Lung (tissue), 11 donors: ENCODE measurements at regions not wholly inside any gene's neighbourhood (a gene's known extent, or its start where the extent isn't known, plus 50 kb on each side); places are given as distances from the start of the nearest gene placed in this dataset.

Experiments used
- ATAC-seq: fragments of 200-7000 bp; cut with Tn5 transposase; one replicate; pipeline ENCODE4 v1.9.1; 2020; ENCODE audit warnings: moderate number of reproducible peaks; ENCODE audit not compliant: insufficient read depth, low FRiP score
- DNase-seq, 3 donors: peaks; one replicate each; pipeline ENCODE4 v3.0.0-alpha.2; 2013 to 2017
- H3K27ac ChIP-seq, 2 donors: one replicate each; pipeline ENCODE4 v1.5.1; 2013; ENCODE audit warnings: mild to moderate bottlenecking in 2 of 2, moderate library complexity in 2 of 2, control low read depth in 1 of 2, inconsistent platforms in 1 of 2, low read depth in 1 of 2, low read length in 1 of 2
- H3K27me3 ChIP-seq, 3 donors: one replicate each; pipeline ENCODE4 v1.5.1; 2013; ENCODE audit warnings: low read length in 2 of 3; ENCODE audit not compliant: control insufficient read depth in 3 of 3, insufficient read depth in 3 of 3
- H3K36me3 ChIP-seq, 4 donors: one replicate each; pipeline ENCODE4 v1.5.1; 2013; ENCODE audit warnings: low read length in 4 of 4, mild to moderate bottlenecking in 1 of 4, moderate library complexity in 1 of 4; ENCODE audit not compliant: control insufficient read depth in 4 of 4, insufficient read depth in 4 of 4
- H3K4me1 ChIP-seq, 5 donors: one replicate each; pipeline ENCODE4 v1.5.1; 2013; ENCODE audit warnings: low read length in 5 of 5, mild to moderate bottlenecking in 2 of 5, moderate library complexity in 1 of 5; ENCODE audit not compliant: control insufficient read depth in 5 of 5, insufficient read depth in 5 of 5
- H3K4me3 ChIP-seq: one replicate; pipeline ENCODE4 v1.5.1; 2013; ENCODE audit warnings: mild to moderate bottlenecking, control low read depth, moderate library complexity
- H3K9ac ChIP-seq, 2 donors: one replicate each; pipeline ENCODE4 v1.5.1; 2013; ENCODE audit warnings: low read length in 2 of 2, control low read depth in 1 of 2; ENCODE audit not compliant: insufficient read depth in 1 of 2
- H3K9me3 ChIP-seq, 4 donors: one replicate each; pipeline ENCODE4 v1.5.1; 2013; ENCODE audit warnings: low read length in 3 of 4, mild to moderate bottlenecking in 1 of 4, moderate library complexity in 1 of 4; ENCODE audit not compliant: control insufficient read depth in 4 of 4, insufficient read depth in 3 of 4
- CTCF ChIP-seq: IDR thresholded peaks from 2 replicates; pipeline ENCODE4 v1.5.1; 2012; ENCODE audit warnings: mild to moderate bottlenecking; ENCODE audit errors: control extremely low read depth, extremely low read depth
- WGBS, 2 donors: extraction: QIAGEN DNeasy Blood & Tissue Kit; methylation state at CpG; one replicate each; pipeline ENCODE4 v1.1.7; 2013; 5-methylcytosine and 5-hydroxymethylcytosine counted together
- donor health status: control.
- donor health status: control.
- donor health status: Bipolar disorder and iron deficiency.
- donor health status: healthy.
- donor health status: DM: yes; HTN: yes; CAD: no.

- WGBS, 2 donors: 80 to 83% methylated on average over 2 of the region's 2 CpGs
Measured at GRCh38 chr2:41886145-41886664, 161.6 kb upstream of the PKDCC start.

GRCh38 chr2:41886757-41887156 is 161.1 kb upstream of the PKDCC start:
- no peak overlapping the region for H3K27ac ChIP-seq
- ATAC-seq: no peak
- H3K27me3 ChIP-seq: no peaks in the 10 kb centered on the region
- DNase-seq: peak; percentile 34 to 53 (median 51)
- H3K36me3 ChIP-seq: no peaks in the 10 kb centered on the region
- TF ChIP-seq CTCF: no peak
- no peaks in the 10 kb centered on the region for H3K9me3 ChIP-seq
- WGBS, 2 donors: 47 to 63% methylated on average over 2 of the region's 2 CpGs
- no peak overlapping the region for H3K4me3 ChIP-seq
- H3K4me1 ChIP-seq: peaks cover 0 to 21% (median 11%) of the 10 kb centered on the region in 5 donors
- H3K9ac ChIP-seq: no peak overlapping the region

More at GRCh38 chr2:41886145-41886664, 161.6 kb upstream of the PKDCC start:
- DNase-seq (no peak), ATAC-seq (no peak)
- Histone ChIP-seq H3K9me3 (no peaks in the 10 kb centered on the region), H3K4me3 (no peak overlapping the region), H3K36me3 (no peaks in the 10 kb centered on the region), H3K27me3 (no peaks in the 10 kb centered on the region), H3K9ac (no peak overlapping the region), H3K27ac (no peak overlapping the region), H3K4me1 (peaks cover 0 to 26% (median 11%) of the 10 kb centered on the region in 5 donors)
- TF ChIP-seq CTCF: no peak

GRCh38 chr2:41890341-41890740 is 157.5 kb upstream of the PKDCC start:
- Histone ChIP-seq H3K27me3 (no peaks in the 10 kb centered on the region), H3K9me3 (no peaks in the 10 kb centered on the region), H3K4me1 (peaks cover 0 to 27% (median 10%) of the 10 kb centered on the region in 5 donors), H3K36me3 (no peaks in the 10 kb centered on the region), H3K27ac (no peak overlapping the region), H3K9ac (no peak overlapping the region), H3K4me3 (no peak overlapping the region)
- 91% methylated on average over 3 of the region's 3 CpGs for WGBS, 2 donors
- no peak for ATAC-seq
- DNase-seq: peak in 1 of 3 donors; percentile 71
- no peak for TF ChIP-seq CTCF

GRCh38 chr2:41892476-41892875 is 155.3 kb upstream of the PKDCC start:
- no peaks in the 10 kb centered on the region for H3K9me3 ChIP-seq
- ATAC-seq: no peak
- 78 to 83% methylated on average over 4 of the region's 4 CpGs for WGBS, 2 donors
- no peaks in the 10 kb centered on the region for H3K36me3 ChIP-seq
- H3K4me1 ChIP-seq: peaks cover 0 to 38% (median 5%) of the 10 kb centered on the region in 5 donors
- no peak for TF ChIP-seq CTCF
- DNase-seq: no peak
- no peaks in the 10 kb centered on the region for H3K27me3 ChIP-seq
- H3K9ac ChIP-seq: no peak overlapping the region
- H3K4me3 ChIP-seq: no peak overlapping the region
- H3K27ac ChIP-seq: no peak overlapping the region
